ENCODE measurements at regions not wholly inside any gene's neighbourhood (a gene's known extent, or its start where the extent isn't known, plus 50 kb on each side); places are given as distances from the start of the nearest gene placed in this dataset.
"Not testable (repeated sequence)": the region's sequence is repeated elsewhere in the genome, so short reads cannot be mapped to it uniquely, and the experiment has no call there.

- ATAC-seq, result no peak
Observed at GRCh38 chr20:53685070-53685595, 91.5 kb upstream of the ZNF217 start.

DNA sequence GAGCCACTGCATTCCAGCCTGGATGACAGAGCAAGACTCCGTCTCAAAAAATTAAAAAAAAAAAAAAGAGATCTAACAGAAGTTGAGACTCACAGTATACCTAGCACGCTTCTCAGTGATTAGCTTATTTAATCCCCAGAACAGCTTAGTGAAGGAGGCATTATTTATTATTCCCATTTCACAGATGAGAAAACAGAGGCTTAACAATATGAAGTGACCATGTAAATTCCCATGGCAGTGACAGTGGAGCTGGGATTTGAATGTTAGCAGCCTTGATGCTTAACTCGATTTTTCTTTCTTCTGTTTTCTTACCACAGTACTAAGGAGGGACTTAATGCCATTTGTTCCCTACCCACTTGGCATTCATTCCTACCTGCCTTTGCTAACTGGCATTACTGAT lies 89.9 kb upstream of the ZNF217 start:
- no peak for ATAC-seq

DNA sequence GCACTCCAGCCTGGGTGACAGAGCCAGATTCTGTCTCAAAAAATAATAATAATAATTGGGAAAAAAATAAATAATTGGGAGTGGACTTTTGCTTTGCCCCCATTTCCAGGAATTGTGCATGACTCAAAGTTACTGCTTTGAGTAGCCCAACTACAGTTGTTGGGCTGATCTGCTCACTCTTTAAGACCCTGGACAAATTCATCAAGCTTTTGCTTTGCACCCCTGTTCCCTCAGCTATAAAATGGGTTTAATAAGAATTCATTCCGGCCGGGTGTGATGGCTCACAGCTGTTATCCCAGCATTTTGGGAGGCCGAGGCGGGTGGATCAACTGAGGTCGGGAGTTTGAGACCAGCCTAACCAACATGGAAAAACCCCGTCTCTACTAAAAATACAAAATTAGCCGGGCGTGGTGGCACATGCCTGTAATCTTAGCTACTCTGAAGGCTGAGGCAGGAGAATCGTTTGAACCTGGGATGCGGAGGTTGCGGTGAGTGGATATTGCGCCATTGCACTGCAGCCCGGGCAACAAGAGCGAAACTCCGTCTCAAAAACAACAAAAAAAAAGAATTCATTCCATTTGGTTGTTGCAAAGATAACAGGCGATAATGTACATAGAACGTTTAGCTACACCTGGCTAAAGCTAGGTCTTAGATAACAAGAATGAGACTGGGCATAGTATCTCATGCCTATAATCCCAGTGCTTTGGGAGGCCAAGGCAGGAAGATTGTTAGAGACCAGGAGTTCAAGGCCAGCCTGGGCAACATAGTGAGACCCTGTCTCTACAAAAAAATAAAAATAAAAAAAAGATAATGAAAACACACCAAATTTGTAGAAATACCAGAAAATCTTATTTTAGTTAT lies 87.9 kb upstream of the ZNF217 start:
- no peak for ATAC-seq

DNA sequence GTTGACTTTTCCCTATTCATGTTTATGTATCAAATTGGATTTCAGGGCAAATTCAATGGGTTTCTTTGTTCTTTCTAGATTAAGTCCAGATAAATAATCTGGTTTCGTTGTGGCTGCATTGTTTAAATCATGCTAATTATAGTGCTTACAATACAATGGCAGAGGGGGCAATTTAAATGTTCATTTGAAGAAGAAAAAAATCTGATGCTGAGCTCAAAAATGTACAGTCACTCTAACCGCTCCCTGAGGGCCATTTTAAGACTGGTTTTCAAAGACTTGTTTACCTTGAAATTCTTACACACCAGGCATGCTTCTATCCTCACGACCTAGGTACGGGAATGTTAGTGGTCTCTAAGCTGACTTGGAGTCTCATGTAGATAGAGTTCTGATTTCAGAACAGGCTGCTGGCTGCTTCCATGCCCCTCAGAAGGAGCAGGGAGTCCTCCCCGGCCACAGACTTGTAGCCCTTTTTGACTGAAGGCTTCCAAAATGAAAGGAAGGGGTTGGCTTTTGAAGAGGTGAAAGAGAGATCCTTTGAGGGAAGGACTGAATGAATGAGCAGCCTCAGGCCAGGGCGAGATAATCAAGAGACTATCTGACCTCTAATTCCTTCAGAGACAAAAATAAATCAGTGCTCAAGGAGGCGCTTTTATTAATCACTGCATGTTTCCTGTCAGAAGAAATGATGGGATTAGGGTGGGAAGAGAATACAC lies 86.1 kb upstream of the ZNF217 start:
- ATAC-seq, result no peak

DNA sequence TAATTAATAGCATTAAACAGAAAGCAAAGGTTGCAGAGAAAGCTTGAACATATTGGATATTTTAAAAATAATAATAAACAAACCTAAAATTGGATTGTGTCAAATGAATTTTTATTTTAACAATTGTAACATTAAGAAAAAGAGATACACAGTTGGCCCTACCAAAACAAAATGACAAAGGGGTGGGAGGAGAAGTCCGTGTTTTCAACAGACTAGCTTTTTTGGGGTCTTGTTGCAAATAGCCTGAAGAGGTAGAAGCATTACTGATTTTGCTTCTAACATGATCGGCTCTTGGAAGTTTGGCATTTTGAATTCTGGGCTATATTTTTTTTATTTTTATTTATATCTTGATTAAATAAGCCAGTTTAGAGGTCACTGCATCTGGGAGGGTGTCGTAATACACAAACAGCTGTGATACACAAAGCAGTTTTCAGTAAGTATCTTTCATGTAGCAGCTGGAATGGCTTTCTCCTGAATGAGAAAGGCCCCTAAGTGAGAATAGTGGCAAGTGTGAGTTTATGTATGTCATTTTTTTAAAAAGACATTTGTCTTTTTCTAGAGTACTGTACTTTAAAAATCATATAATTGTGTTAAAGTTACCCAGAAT lies 85.5 kb upstream of the ZNF217 start:
- no peak for ATAC-seq

DNA sequence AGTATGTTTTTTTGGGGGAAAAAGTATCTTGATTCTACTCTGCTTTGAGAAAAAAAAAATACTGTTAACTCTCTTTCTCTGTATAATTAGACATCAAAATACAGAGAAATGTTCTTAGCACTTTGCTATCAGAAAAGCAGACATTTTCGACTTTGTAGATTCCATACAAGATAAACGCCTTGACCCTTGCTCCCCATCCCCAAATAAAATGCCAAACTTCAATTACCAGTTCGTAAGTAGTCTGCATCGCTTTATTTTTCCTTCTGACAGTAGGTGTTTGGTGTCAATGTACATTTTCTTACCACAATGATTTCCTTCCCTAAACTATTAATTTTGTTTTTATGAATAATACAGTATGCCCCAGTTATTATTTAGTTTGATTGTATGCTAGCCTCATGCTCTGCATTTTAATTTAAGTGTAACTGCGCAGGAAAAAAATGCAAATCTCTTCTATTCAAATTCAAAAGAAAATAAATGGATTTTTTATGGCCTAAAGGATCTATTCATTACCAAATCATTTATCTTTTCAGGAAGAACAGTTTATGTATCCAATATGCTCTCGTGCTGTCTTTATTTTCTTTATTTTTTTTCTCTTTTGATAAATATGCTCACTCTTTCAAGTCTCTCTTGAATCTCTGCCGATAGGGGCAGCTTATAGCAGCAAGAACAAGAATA lies 84.8 kb upstream of the ZNF217 start:
- ATAC-seq, result no peak

DNA sequence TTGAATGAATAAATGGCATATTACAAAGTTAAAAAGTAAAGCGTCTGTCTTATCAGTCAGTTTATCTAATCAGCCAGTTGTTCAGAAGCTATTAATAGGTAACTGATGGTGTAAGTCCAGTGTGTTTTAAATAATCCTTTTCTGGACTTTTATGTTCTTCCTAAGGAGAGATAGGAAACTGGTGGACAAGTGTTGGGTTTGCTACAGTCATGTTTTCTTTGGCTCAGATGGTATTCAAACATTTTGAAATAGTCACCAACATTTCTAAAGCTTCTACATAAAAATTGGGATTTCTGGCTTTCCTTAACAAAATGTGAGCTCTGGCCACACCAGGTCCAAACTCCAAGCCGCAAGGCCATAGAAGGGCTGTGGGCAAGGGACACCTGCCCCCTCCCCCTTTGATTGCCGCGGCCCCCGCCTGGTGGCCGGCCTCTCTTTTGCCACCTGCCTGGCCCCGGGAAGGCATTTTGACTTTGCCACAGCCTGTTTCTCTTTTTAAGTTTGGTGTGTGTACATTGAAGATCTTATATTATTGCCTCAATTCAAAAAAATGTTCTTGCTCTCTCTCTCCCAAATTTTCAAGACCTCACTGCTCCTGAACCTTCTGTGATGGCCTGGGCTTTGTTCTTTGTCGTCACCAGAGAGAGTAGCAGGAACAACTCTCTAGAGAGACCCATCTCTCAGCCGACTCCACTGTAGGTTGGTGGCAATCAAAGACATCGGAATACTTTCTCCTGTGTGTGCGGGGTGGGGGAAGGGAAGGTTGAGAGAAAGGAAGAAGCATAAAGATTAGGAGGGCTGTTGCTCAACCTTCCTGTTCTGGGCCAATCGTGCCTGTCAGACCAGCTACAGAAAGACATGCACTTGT lies 84.0 kb upstream of the ZNF217 start:
- ATAC-seq, result no peak

DNA sequence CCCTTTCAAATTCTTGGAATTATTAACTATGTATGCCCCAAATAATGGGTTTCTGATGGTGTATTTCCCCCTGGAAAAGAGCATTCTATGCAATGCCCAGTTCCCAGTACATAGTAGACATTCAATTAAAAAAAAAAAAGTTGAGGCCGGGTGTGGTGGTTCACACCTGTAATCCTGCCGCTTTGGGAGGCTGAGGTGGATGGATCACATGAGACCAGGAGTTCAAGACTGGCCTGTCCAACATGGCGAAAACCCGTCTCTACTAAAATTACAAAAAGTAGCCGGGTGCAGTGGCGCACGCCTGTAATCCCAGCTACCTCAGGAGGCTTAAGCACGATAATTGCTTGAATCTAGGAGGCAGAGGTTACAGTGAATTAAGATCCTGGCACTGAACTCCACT lies 83.3 kb upstream of the ZNF217 start:
- ATAC-seq, result no peak

- ATAC-seq, result no peak
Observed at GRCh38 chr20:53676519-53676822, 82.8 kb upstream of the ZNF217 start.

DNA sequence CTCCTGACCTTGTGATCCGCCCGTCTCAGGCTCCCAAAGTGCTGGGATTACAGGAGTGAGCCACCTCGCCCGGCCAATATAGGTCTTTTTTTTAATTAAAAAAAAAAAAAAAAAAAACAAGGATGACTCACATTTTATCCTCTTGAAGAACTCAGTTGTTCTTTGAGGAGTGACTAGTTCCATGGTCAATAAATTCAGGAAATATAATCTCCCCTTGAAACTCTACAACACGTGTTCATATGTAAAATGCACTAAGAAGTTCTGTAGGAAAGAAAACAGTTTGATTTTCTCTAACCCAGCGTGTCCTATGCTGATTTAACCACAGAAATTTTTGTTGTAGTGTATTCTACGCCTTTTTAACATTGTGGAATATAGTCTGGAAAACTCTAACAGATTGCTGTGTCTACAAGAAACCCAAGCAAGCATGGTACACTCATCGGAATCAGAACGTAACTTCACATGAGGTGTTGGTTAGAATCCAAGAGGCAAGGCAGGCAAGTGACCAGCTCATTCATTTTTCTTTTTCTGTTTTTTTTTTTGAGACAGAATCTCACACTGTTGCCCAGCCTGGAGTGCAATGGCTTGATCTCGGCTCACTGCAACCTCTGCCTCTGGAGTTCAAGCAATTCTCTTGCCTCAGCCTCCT lies 79.0 kb upstream of the ZNF217 start:
- no peak for ATAC-seq

- no peak for ATAC-seq
Observed at GRCh38 chr20:53671370-53671769, 77.7 kb upstream of the ZNF217 start.

DNA sequence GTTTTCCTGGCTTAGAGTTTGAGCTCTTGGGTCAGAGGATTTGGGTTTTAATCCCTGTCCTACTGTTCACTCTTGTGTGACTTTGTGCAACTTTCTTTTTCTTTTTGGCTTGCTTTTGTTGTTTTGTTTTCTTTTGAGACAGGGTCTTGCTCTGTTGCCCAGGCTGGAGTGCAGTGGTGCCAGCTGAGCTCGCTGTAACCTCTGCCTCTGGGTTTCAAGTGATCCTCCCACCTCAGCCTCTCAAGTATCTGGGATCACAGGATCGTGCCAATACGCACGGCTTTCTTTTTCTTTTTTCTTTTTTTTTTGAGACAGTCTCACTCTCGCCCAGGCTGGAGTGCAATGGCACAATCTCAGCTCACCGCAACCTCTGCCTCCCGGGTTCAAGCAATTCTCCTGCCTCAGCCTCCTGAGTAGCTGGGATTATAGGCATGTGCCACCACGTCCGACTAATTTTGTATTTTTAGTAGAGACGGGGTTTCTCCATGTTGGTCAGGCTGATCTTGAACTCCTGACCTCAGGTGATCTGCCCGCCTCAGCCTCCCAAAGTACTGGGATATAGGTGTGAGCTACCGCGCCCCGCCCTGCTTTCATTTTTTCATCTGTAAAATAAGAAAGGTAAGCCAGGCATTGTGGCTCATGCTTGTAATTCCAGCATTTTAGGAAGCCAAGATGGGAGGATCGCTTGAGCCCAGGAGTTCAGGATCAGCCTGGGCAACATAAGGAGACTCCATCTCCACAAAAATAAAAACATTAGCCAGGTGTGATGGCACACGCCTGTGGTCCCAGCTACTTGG lies 76.1 kb upstream of the ZNF217 start:
- ATAC-seq, result not testable (repeated sequence)

- no peak for ATAC-seq
Observed at GRCh38 chr20:53668992-53669391, 75.4 kb upstream of the ZNF217 start.

- ATAC-seq, result no peak
Observed at GRCh38 chr20:53666144-53666543, 72.5 kb upstream of the ZNF217 start.

DNA sequence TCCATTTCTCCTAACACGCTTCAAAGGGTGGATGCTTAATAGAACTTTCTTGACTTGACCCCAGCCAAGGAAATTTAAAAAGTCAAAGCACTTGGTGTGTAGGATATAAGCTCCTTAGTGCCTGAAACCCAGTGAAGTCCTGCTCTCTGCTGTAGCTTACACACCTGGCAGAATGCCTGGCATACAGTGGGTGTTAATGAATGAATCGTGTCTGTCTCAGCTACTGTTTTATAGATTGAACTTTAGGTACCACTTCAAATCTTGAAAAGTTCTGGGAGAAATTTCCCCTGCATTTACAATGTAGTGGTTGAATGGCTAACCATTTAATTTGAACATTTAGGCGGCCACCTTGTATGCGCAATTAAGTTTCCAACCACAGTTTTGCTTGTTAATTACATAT lies 70.5 kb upstream of the ZNF217 start:
- no peak for ATAC-seq

GRCh38 chr20:53663521-53663920 lies 69.9 kb upstream of the ZNF217 start:
- not testable (repeated sequence) for ATAC-seq

- ATAC-seq, result no peak
Observed at GRCh38 chr20:53662595-53662994, 69.0 kb upstream of the ZNF217 start.

DNA sequence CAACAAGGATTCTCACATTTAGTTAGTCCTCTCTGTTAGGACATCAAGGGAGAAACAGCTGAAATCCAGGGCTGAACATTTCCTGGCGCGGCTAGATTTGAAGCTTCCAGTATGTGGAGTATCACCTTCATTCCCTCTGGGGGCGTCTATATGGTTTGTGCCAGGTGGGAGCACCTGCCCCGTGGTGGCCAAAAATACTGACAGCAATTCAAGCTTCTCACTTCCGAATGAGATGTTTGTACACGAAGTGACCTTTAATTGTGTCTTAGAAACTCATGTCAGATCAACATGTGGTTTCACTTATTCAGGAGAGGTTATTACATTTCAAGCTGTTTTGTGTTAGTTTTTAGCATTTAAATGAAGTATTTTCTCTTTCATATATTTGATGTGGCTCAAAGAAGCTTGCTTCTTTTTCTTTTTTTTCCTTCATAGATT lies 67.3 kb upstream of the ZNF217 start:
- ATAC-seq, result no peak

DNA sequence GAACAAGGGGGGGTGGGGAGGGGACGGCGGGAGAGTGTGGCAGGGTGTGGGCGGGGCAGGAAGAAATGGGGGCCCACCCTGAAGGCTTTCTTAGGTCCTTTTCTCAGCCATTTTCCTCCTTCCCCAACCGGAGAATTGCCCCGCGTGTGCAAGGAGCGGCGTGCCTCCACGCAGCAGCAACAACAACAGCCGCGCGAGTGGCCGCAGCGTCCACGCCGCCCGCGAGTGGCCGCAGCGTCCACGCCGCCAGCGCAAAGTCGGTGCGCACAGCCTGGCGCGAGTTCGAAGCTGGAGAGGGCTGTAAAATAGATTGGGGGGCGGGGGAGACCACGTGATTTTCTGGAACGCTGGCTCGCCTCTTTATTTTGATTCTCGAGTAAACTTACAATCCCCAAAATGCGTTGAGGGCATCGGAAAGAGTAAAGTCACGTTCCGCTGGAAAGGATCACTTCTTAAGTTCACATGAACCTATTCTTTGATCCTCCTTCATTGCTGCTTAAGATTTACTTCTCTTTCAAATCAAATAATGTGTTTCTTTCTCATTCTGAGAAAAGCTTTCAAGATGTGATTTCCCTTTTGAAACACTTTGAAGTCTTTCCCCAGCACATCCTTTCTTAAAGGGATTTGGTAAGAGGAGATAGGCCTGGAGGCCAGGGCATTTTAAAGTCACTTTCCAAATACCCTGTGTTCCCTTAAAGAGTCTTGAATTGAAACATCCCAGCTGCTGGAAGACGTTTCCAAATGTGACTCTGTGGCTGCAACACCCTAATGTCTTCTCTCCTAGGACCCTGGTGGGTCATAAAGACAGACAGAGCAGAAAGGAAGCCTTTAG lies 66.7 kb upstream of the ZNF217 start:
- ATAC-seq, result peak in 1 of 2 donors; percentile 26

DNA sequence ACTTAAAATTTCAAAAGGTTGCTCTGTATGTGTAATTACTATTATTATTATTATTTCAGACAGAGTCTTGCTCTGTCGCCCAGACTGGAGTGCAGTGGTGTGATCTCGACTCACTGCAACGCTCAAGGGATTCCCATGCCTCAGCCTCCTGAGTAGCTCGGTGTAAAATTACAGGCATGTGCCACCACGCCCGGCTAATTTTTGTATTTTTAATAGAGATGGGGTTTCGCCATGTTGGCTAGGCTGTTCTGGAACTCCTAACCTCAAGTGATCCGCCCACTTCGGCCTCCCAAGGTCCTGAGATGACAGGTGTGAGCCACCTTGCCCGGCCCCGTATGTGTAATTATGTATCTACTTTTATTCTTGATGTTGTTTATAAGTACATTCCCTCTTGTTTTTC lies 65.3 kb upstream of the ZNF217 start:
- no peak for ATAC-seq

Measured in activated CD4-positive, CD25-positive, alpha-beta regulatory T cell treated with anti-CD3 and anti-CD28 coated beads, Interleukin-2, amount 50 U/mL, for 24 hours (primary cell).